Fibroblast of skin of left biceps (primary cell): ENCODE measurements at regions not wholly inside any gene's neighbourhood (a gene's known extent, or its start where the extent isn't known, plus 50 kb on each side); places are given as distances from the start of the nearest gene placed in this dataset.
"Not testable (repeated sequence)": the region's sequence is repeated elsewhere in the genome, so short reads cannot be mapped to it uniquely, and the experiment has no call there.

Experiments used
- DNase-seq, 2 experiments: peaks; one replicate each; pipeline ENCODE4 v3.0.0-alpha.2; 2013; ENCODE audit warnings: low read depth in 2 of 2

- no peak for DNase-seq
Observed at GRCh38 chr4:79850626-79851025, 222.4 kb downstream of the ANTXR2 start.

GRCh38 chr4:79848329-79848728 is 224.7 kb downstream of the ANTXR2 start:
- DNase-seq = no peak

- DNase-seq = no peak
Observed at GRCh38 chr4:79847411-79847810, 225.6 kb downstream of the ANTXR2 start.

GRCh38 chr4:79842162-79842561 is 230.9 kb downstream of the ANTXR2 start:
- DNase-seq = no peak

GRCh38 chr4:79833857-79834256 is 239.2 kb downstream of the ANTXR2 start:
- DNase-seq = no peak

GRCh38 chr4:79831701-79832514 is 241.1 kb downstream of the ANTXR2 start:
- DNase-seq = no peak

GRCh38 chr4:79831119-79831528 is 241.9 kb downstream of the ANTXR2 start:
- DNase-seq = no peak

- DNase-seq = no peak
Observed at GRCh38 chr4:79827283-79827682, 245.7 kb downstream of the ANTXR2 start.

- DNase-seq = no peak
Observed at GRCh38 chr4:79823148-79823763, 249.8 kb downstream of the ANTXR2 start.

- no peak for DNase-seq
Observed at GRCh38 chr4:79820427-79820826, 252.6 kb downstream of the ANTXR2 start.

GRCh38 chr4:79807933-79808332 is 265.1 kb downstream of the ANTXR2 start:
- not testable (repeated sequence) for DNase-seq

GRCh38 chr4:79798047-79798446 is 275.0 kb downstream of the ANTXR2 start:
- DNase-seq = no peak

GRCh38 chr4:79796948-79797347 is 276.1 kb downstream of the ANTXR2 start:
- no peak for DNase-seq

GRCh38 chr4:79788884-79789283 is 284.1 kb downstream of the ANTXR2 start:
- no peak for DNase-seq

GRCh38 chr4:79780129-79780528 is 292.9 kb downstream of the ANTXR2 start:
- no peak for DNase-seq

- no peak for DNase-seq
Observed at GRCh38 chr4:79772510-79772909, 300.5 kb downstream of the ANTXR2 start.

- no peak for DNase-seq
Observed at GRCh38 chr4:79764120-79764519, 308.9 kb downstream of the ANTXR2 start.

GRCh38 chr4:79763486-79764075 is 309.4 kb downstream of the ANTXR2 start:
- no peak for DNase-seq

- DNase-seq = no peak
Observed at GRCh38 chr4:79759793-79760192, 313.2 kb downstream of the ANTXR2 start.

GRCh38 chr4:79757600-79757999 is 315.4 kb downstream of the ANTXR2 start:
- DNase-seq = no peak

- no peak for DNase-seq
Observed at GRCh38 chr4:79756140-79756895, 316.7 kb downstream of the ANTXR2 start.

GRCh38 chr4:79748835-79749234 is 324.2 kb downstream of the ANTXR2 start:
- DNase-seq = no peak
